GM21360 (cell line): ENCODE measurements at regions not wholly inside any gene's neighbourhood (a gene's known extent, or its start where the extent isn't known, plus 50 kb on each side); places are given as distances from the start of the nearest gene placed in this dataset.

Experiments
- ATAC-seq: cut with Tn5 transposase; IDR thresholded peaks from one replicate; pipeline ENCODE4 v1.9.1; 2021; ENCODE audit warnings: mild to moderate bottlenecking, moderate library complexity; ENCODE audit not compliant: unreplicated experiment

DNA sequence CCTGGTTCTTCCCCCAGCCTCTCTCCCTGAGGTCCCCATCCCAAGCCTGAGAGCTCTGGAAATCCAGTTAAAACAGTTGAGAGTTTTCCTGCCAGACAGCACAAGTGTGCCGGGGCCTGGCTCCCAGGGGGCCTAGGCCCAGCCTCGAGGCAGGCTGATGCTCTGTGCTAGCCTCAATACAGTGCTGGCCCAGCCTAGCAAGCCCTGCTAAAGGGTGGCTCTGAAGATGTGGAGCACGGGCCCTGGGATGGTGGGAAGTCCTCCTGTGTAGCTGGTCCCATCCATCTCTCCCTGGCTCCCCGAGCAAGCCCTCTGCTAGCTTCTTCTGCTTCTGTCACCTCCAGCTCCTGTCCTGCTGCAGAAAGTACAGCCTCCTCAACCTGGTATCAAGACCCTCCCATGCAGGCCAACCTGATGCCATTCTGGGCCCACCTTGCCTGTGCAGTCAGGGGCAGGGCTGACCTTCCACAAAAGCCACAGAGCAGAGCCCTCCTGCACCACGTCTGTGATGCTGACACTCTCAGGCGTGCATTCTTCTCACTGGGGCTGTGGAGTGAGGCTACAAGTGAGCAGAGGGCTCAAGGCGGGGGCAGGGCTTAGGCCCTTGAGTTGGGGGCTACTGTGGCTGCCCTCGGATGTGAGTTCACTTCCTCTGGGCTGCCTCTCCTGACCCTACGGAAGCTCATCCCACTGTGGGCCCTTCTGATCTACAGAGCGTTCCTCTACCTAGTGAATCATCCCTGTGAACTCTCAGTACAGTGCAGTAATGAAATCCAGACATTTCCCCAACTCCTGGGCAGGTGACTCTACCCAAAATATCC is 60.1 kb upstream of the LAPTM4A start:
- ATAC-seq, result no peak

DNA sequence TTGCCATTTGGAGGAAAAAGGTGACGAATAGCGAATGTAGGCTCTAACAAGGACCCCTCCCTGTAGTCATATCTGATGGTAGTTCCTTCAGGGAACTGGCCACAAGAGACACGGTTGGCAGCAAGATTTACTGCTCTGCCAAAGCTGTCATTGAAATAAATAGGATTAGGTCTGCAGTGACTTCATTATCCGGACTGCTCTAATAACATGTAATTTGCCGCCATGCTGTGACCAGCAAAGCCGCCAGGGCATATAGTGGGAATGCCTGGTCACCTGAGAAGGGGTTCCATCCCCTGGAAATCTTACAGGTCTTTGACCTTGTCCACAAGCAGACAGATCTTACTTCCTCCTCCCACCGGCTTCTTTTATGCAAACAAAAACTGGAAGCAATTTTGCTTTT is 59.4 kb upstream of the LAPTM4A start:
- no peak for ATAC-seq

DNA sequence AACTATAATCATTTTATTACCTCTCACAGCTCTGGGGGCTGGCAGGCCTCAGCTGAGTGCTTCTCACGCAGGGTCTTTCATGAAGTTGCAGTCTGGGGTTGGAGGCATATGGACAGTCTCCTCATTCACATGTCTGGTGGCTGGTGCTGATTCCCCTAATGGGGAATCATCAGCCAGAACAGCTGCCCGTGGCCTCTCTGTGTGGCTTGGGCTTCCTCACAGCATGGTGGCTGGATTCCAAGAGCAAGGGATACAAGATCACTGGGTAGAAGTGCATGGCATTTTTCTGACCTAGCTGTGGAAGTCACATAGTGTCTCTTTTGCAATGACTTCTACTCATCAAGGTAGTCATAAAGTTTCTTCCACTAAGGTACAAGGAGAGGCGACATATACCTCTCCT is 59.0 kb upstream of the LAPTM4A start:
- no peak for ATAC-seq

DNA sequence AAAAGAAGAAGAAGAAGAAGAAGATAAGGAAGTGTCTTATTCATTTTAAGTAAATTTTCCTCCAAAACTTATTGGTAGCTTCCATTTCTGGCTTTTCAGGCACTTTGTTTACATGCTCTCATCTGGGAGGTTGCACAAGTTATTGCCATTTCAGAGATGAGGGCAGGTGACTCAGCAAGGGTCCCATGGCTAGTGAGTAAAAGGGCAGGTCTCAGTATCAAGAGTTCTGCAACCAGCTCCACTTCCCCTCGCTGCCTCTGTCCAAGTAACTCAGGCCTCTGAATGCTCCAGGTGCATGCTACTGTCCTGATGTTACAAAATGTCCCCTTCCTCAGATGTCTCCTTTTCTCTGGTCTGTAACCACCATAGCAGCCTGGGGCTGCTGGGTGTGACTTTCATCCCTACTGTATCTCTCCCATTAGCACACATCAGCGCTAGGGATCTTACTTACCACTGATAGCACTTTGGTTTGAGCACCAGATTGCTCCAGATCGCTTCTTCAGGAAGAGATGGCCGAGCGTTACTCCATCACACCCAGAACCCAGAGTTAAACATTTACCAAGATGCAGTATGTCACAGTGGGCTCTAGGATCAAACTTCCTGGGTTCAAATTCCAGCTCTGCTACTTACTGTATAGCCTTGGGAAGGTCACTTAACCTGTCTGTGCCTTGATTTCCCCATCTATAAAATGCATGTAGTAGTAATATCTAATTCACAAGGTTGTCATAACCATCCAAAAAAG is 57.4 kb upstream of the LAPTM4A start:
- ATAC-seq, result no peak

DNA sequence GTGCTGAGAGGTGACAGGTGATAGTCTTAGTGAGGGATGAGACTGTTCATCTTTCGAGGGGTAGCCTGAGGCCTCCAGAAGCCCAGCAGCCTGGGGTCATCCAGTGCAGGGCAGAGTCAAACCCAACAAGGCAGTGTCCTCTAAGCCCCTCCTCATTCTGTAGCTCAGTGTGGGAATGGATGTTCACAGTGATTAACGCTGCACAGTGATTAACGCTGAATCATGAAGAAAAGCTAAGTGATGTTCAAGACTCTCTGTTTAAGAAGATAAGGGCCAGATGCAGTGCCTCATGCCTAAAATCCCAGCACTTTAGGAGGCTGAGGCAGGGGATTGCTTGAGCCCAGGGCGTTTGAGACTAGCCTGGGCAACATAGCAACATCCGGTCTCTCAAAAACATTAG is 56.3 kb upstream of the LAPTM4A start:
- no peak for ATAC-seq

DNA sequence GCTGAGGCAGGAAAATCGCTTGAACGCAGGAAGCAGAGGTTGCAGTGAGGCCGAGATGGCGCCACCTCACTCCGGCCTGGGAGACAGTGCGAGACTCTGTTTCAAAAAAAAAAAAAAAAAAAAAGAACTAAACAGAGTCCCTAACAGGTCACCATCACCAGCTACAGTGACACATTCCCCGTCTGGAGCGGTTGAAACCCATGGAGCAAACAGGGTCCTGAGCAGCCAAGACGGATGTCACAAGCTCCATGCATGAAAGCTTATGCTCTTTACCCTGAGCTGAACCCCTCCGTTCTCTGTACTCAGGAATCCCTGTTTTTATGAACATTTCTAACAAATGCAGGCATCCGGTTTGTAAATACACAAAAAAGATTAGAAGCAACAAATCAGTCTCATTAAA is 55.9 kb upstream of the LAPTM4A start:
- ATAC-seq, result no peak

DNA sequence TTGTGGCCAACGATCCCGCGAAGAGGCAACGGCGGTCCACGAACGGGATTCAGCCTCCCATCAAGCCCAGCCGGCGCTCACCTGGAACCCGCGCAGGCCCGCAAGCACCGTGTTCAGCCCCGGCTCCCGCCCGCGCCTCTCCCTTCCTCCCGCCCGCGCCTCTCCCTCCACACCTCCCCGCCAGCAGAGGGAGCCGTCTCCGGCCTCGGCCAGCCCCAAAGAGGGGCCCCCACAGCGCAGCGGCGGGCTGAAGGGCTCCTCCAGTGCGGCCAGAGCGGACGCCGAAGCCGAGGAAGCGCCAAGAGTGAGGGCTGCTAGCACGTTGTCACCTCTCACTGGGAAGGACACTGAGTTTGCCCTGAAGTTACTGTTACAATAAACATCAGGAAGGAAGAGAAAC is 55.3 kb upstream of the LAPTM4A start:
- no peak for ATAC-seq

DNA sequence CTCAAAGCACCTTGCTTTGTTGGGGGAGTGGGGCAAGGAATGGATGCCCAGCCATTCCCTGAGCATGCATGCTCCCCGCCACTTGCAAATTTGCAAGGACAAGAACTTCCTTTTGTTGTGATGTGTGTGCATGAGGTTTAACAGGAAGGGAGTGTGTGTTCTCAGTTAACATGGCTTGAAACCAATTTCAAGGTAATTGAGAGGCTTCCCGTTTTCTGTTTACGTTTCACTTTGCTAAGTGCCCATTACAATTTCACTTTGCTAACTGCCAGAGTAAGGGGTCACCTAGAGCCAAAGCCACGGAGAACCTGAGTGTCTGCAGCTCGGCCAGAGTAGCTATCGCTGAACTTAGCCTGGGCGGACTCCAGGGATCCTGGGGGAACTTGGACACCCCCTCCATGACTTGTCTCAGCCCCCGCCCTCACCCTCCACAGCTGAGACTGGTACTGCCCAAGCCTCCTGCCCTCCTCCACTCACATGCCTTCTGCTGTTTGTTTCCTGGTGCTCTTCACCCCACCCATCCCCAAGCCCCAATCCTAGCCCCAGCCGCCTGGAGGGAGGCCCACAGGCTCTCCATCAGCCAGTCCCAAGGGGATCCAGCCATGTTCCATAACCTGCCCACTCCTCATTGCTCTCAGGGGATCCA is 53.6 kb upstream of the LAPTM4A start:
- no peak for ATAC-seq

DNA sequence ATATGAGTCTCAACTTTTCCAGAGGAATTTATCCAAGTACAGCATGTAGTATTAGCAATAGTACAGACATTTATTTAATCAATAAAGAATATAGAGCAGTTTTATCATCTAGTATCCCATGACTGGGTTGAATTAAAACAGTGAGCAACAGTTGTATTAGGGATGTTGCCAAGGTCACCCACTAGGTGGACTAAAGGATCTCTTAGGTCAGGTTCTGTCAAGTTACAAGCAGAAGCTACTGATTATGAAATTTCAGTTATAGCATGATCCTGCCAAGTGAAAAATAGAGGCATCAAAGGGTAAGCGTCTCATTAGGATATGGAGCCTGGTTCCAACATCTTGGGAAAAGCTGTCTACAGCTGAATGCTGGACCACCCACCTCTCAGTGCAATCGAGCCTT is 52.1 kb upstream of the LAPTM4A start:
- ATAC-seq, result no peak
